ENCODE measurements at regions not wholly inside any gene's neighbourhood (a gene's known extent, or its start where the extent isn't known, plus 50 kb on each side); places are given as distances from the start of the nearest gene placed in this dataset.

- TF ChIP-seq POLR2AphosphoS5 (IDR thresholded peaks at IDR 0.05; ENCODE audit: low read depth, low read length) (no peak), CTCF (IDR thresholded peaks at IDR 0.05) (no peak)
Measured at GRCh38 chr3:7982126-7982525, 519.5 kb upstream of the LMCD1 start.
